Right renal pelvis (tissue), 4 donors: ENCODE measurements at regions not wholly inside any gene's neighbourhood (a gene's known extent, or its start where the extent isn't known, plus 50 kb on each side); places are given as distances from the start of the nearest gene placed in this dataset.

Source experiments
- DNase-seq, 4 donors: peaks; one replicate each; pipeline ENCODE4 v3.0.0-alpha.2; 2013; ENCODE audit warnings: low read depth in 4 of 4, low spot score in 3 of 4, missing footprints in 1 of 4

DNA sequence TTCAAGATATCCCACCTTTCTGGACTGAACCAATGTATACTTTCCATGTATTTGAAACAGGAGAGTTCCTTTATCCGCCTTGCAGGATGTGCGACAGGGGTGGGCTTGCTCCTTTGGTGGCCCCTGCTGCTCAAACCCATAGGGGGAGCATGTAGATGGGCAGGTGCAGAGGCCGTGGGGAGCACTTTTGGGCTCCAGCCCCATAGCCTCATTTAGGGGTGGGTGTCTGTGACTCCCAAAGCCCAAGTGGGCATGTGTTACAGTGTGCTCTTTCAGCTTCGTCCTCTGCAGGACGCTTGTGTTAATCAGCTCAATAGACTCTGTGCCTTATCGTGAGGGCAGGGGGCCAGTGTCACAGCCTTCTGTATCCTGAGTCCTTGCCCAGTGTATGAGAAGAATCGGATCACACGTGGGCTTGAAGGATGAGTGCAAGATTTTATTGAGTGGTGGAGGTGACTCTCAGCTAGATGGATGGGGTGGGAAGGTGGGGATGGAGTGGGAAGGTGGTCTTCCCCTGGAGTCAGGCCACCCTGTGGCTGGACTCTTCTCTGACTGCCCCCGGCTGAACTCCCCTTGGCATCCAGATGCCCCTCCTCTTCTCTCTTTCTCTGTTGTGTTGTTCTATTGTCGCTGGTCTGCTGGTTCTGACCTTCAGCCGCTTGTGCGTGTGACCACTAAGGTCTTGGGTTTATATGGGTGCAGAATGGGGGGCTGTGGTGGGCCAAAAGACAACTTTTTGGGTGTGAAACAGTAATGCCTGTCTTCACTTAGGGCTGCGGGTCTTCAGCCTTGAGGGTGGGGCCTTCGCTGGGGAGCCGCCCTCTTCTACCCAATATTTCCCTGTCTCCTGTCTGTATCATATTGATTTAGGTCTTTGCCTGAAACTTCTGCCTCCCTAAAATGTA is 262.2 kb downstream of the GLRX3 start:
- no peak for DNase-seq

DNA sequence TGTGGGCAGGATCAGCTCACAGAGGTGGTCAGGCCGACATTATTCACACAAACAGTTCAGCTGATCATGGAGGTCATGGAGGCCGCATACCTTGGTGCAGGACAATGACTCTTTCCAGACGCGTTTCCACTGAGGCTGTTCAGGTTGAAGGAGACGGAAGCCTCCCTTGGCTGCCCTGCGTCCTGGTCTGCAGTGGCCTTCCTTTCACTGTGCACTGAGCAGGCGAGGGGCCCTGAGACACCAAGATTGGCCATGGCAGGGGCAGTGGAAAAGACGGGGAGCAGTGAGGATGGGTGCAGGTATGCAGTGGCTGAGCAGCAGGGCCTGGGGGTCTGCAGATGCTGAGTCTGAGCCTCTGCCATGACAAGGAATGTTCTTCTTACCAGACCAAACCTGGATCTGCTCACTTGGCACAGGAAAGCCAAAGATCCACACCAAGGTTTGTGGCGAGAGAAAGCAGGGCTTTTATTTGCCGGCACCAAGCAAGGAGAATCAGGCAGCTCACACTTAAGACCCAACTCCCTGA is 263.3 kb downstream of the GLRX3 start:
- DNase-seq: no peak

DNA sequence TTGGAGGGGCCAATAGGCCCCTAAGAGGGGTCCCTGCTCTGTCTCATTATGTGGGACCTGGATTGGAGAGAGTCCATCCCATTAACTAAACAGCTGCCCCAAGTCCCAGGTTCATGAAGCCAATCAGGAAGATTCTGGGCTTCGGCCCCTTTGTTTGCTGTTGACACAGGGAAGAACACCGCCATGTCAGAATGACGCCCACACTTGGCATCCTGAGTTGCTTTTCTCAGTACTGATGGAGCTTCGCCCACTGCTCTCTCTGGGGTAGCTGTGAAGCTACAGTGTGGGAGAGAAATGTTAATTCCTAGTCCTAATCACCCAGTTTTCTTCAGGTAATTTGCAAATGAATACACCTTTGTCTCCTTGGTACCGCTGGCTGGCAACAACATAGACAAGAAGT is 264.7 kb downstream of the GLRX3 start:
- no peak for DNase-seq

DNA sequence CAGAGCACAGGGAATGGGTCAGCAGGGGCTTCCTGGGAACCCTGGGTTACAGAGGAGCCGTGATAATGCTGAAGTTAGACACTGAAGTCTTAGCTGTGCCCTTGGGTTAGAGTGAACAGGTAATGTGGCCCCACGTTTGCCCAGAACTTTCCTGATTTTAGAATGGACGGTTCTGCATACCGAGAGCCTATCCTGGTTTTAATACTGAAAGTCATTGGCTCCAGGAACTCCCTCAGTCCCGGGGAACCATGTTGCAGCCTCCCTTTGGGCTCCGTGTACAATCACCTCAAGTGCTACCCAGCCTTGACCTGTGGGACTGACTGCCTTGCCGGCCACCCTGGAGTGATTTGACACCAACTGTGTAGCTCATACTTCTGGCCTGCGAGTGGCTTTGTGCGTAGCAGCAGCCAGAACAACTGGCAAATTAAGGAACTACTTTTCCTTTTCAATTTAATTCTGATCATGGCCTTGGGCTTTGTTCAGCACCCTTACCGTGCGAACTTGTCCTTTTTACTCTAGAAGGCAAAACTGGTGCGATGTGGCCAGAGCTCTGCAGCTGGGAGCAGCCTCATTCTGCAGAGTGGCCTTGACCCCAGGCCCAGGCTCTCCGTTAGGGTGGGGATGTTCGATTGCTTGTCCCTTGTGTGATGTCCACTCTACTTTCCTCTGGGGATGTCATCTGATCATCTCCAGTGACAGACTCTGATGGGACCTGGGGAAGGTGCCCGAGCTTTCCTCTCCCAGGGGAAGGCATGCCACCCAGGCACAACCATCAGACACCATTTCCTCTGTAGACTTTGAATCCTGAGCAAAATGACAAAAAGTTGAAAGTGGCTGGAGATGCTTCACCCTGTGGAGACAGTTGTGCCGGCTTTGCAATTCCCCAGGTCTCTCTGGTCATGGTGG is 265.9 kb downstream of the GLRX3 start:
- DNase-seq: no peak

DNA sequence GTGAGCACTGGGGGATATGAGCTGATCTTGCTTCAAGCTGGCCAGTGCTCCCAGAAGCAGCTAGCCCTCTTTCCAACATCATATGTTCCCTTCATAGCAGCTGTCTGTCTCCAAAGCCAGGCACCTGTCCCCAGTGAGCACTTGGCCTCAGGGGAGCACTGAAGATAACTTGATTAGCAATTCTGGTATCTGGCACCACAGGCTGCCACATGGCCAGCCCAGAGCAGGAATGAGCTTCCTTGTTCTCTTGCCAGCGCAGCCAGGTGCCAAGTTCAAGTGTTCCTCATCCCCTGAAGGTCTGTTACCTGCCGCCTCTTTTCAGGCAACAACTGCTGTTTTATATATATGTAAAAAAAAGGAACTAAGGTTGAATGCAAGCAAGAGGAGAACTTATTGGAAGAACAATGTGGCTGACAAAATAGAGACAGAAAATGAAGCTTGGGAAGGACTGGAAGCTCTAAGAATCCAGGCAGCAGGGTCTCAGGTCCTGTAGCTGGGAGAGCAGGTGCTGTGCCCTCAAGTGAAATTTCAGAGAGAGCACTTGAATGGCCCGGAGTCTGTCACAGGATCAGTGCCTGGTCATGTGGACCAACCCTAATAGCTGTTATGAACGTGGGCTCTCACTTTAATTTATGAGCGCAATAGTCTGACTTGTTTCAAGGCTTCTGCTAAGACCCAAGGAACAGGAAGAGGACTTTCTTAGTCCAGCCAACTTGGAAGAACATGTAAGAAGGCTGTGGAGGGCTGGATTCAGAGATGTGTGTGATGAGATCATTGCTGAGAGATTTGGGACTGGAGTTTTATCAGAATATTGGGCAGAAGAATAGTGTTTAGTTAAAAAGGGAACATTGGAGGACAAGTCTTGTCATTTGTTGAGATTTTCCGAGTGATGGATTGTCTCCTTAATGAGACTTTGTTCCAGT is 267.2 kb downstream of the GLRX3 start:
- no peak for DNase-seq

DNA sequence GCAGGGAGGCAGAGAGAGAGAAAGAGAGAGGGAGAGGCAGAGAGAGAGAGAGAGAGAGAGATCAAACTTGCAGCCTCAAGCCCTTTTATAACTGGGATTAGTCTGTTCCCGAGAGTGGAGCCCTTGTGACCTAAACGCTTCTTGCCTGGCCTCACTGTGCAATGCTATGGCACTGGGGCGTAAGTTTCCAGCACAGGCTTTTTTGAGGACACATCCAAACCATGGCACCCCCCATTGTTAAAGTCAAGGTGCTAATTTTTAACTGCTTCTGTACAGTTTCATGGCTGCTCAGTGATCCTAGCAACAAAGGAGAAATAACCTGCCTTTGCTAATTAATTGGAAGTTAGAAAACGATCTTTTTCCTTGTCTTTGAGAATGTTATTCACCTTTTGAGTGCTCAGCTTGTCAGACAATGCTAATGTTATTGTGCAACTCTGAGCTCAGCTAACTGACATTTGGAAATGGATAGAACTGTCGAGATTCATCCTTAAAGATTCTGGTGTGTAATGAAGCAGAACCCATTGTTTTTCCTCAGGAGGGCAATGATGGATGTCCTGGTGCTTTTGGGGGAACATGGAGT is 268.4 kb downstream of the GLRX3 start:
- DNase-seq: no peak

DNA sequence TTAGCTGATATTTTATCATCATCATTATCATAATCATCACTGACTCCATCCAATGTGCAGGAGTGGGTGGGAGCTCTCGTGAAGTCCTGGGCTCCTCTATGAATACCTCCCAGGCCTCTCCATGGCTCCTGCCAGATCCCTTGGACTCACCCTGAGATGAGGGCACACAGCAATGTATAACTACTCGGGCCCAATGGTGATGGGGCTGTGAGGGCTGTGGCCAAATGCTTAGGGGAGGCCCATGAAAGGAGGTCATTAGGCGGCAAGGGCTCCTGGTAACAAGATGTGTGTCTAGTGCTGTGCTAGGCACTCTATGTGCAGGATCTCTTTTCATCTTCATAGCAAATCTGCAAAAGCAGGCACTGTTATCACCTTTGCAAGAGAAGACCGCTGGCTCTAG is 270.9 kb downstream of the GLRX3 start:
- no peak for DNase-seq

DNA sequence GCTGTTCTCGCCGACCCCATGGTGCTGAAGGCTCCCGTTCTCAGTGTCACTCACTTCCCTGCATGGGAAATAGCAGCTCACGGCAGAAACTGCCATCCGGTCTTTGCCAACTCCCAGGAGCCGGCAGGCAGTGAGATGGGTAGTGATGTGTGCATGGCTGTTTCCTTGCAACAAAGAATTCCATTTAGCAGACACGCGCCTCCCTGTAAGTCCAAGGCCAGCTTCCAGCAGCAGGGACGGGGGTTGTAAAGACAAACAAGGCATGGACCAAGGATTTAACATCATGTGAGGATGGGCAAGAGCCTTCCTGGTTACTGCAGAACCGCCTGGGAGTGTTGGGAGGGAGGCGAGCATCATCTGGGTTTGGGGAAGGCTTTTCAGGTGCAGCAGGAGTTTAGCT is 273.1 kb downstream of the GLRX3 start:
- peak in 1 of 4 donors; percentile 4 for DNase-seq

DNA sequence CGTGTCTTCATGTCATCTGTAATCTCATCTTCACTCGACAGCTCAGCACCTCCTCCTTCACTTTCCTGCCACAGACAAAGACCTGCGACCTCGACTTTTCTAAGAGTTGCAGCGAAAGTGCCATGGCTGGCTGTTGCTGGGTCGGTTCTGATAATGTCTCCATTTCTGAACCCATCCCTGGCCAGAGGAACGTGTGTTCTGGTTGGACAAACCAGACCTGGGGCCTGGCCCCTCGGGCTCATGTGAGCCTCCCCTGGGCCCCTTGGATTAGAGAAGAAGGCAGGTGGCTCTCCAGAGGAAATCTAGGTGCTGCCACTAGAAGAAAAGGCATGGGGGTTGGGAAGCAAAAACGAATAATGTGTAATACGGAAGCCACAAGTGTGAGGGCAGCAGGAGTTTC is 273.7 kb downstream of the GLRX3 start:
- DNase-seq: no peak

DNA sequence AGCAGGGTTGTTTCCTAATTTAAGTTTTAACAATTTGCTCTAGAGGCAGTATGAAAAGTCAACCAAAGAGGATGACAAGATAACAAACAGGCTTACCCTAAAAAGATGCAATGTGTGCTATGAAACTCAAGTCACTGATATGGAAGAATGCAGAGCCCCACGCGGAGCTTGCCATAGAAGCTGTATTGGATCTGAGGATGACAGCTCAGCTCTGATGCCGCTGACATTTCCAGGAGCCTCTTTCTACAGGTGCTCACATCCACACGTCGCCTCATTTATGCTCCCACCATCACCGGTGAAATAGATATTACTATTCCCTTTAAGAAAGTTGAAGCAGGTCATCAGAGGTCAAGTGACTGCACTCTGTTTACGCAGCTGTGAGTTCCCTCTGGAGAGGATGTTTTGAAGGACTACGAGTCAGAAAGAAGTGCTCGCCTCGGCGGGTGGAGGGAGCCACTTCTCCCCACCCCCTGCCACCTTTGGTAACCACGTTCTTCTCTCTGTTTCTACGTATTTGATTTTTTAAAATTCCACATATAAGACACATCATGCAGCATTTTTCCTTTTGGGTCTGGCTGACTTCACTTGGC is 275.4 kb downstream of the GLRX3 start:
- no peak for DNase-seq

DNA sequence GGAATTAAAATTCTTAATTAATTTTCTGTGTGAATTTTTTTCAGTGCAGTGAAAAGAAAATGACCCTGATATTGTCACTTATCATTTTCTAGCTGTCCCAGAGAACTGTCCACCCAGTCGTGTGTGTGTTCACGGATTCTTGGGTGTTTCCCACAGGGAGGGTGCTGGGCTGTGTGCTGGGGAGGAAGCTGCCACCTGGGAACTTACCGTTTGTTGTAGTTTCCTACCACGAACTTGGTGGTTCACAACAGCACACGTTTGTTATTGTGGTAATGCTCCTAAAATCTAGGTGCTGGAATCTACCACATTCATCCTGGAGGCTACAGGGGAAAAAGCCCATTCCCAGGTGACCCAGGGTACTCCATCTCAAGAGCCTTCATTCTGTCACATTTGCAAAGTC is 276.1 kb downstream of the GLRX3 start:
- DNase-seq: no peak

DNA sequence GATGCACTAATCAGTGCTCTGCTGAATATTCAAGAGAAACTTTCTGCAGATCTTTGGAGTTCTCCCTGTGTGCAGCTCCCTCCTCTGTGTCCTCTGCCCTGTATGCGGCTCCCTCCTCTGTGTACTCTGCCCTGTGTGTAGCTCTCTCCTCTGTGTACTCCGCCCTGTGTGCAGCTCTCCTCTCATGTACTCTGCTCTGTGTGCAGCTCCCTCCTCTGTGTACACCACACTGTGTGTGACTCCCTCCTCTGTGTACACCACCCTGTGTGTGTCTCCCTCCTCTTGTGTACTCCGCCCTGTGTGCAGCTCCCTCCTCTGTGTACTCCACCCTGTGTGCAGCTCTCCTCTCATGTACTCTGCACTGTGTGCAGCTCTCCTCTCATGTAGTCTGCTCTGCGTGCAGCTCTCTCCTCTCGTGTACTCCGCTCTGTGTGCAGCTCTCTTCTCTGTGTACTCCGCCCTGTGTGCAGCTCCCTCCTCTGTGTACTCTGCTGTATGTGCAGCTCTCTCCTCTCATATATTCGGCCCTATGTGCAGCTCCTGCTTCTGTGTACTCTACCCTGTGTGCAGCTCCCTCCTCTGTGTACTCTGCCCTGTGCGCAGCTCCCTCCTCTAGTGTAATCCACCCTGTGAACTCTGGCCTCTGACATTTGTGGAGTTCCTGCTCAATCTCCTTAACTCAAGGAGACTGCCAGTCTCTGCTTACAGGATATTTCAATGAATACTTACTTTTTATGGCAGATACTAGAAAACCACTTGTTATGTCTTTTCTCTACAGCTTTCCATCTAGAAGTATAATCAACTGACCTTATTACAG is 280.4 kb downstream of the GLRX3 start:
- DNase-seq: no peak

DNA sequence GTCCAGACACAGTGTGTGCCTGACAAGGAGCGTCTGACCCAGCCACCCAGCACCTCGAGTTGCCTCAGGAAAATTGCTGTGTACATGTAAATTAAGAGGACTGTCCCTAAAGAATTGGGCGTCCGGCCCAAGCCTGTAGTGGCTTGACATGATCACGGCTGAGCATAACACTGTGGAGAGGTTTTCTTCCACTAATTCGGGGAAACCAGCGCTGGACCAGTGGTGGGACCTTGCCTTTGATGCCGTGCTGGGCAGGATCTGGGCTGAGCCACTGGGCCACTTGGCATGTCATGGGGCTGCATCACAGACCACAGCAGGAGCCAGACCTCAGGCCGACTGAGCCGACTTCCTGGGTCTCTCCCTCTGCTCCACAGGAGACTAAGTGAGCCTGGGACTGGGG is 282.5 kb downstream of the GLRX3 start:
- DNase-seq: no peak

DNA sequence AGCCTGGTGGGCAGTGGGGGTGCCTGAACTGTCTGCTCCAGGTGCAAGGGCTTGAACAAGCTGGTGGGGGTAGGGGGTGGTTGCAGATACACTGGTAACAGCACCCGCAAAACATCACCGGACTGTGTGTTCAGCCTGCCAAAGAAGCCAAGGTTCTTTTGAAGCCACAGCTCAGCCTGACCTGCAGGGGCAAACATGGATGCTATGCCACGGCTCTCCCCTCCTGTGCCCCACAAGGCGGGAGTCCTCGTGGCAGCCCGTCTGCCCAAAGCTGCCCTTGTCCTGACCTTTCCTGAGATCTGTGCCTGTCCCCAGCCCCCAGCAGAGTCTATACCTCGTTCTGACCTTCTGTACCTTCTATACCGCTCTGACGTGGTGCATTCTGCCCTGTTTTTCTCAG is 285.7 kb downstream of the GLRX3 start:
- DNase-seq: no peak

DNA sequence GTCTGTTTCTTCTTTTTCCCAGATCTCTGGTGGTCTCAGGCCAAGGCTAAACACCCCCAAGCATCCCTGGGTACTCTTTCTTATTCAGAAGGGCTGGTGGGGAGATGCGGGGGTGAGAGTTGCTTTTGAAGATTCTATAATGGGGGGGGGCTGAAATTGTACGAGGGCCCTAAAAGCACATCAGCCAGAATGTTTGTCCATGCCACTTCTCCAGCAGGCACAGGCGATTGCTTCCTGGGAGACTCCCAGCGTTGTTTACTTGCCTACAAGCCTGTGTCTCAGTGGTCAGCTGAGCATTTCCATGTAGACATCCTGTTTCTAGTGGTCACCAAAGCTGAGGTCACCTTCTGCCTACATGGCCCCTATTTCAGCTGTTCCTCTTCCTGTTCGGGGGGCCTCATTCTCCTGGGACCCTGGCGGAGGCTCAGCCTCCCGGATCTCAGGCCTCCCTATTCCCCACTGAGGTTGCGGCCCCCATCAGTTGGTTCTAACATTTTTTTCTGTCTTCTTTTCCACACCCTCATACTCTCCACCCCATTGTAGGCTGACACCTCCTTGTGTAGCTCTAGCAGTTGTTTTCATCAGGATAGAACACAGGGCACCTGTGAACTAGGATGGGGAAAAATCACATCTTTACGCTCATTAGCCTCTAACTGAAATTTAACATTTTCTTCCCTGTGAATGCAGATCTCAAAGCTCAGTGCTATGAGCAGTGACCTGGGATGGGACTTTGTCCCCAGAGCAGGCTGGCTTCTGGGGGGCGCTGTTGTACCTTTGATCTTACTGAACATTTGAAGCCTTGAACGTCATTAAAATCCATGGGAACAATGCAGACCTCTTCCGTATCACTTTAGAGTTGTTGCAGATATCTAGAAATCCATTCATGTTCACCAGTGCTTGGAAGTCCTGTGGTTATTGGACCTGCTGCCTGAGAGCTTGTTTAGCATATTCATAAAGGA is 286.5 kb downstream of the GLRX3 start:
- DNase-seq: no peak

DNA sequence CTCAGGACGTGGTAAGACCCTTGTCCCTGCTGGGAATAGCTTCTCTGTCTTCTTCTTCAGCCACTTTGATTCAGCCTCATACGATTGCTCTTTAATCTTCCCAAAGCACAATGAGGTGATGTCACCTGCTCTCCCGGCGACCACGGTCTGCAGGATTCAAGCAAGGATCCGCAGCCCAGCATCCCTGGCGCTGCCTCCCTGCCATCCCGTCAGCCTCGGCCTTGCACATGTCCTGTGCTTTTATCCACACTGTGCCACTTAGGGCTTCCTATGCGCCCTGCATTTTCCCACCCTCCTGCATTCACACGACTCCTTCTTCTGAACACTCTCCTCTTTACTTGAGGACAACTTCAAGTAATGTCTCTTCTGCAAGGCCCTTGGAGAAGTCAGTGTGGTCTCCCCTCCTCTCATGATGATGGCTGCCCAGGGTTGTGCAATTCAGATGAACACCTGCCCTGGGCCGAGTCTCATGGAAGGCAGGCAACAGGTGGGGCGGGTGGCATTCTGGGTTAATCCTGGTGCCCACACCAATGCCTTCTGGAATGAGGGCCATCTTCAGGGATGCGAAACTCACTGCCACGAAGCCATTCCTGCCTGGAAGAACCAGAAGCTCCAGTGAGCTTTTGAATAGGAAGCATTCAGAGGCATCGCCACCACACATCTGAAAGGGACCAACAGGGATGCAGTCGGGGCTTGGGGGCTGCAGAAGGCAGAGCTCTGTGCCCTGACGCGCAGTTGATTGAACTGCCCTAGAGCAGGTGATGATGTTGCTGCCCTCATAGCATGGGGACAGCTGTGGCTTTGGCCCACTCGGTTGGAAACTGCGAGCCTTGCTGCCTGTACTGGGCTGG is 287.5 kb downstream of the GLRX3 start:
- no peak for DNase-seq

DNA sequence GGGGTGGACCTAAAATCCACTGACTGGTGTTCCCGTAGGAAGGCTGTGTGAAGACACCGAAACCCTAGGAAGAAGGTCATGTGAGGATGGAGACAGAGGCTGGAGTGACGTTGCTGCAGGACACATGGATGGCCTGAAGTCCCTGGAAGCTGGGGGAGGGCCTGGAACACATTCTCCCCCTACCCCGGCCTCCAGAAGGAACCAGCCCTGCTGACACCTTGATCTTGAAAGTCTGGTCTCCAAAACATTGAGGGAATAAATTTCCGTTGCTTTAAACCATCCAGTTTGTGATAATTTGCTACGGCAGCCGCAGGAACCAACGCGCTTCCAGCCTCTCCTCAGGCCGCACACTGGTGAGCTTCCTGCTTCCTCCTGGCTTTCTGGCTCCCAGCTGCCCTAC is 288.2 kb downstream of the GLRX3 start:
- DNase-seq: no peak
